ENCODE measurements at regions not wholly inside any gene's neighbourhood (a gene's known extent, or its start where the extent isn't known, plus 50 kb on each side); places are given as distances from the start of the nearest gene placed in this dataset.
"Not testable (repeated sequence)": the region's sequence is repeated elsewhere in the genome, so short reads cannot be mapped to it uniquely, and the experiment has no call there.

- H3K4me3 Mint-ChIP-seq (ENCODE audit: low read depth); H3K4me1 Mint-ChIP-seq (ENCODE audit: low read depth); intact Hi-C loops (cut with micrococcal nuclease); H3K27ac Mint-ChIP-seq; H3K27me3 Mint-ChIP-seq (ENCODE audit: low read depth); H3K9me3 Mint-ChIP-seq; DNase-seq (ENCODE audit: low spot score); H3K36me3 Mint-ChIP-seq (ENCODE audit: low read depth): not testable (repeated sequence)
These were observed 116.9 kb downstream of the SRGAP2 start for GRCh38 chr1:206320227-206320626.

- H3K4me1 Mint-ChIP-seq (ENCODE audit: low read depth); H3K27ac Mint-ChIP-seq; H3K9me3 Mint-ChIP-seq; H3K27me3 Mint-ChIP-seq (ENCODE audit: low read depth); H3K36me3 Mint-ChIP-seq (ENCODE audit: low read depth); intact Hi-C loops (cut with micrococcal nuclease); H3K4me3 Mint-ChIP-seq (ENCODE audit: low read depth); DNase-seq (ENCODE audit: low spot score): not testable (repeated sequence)
These were observed 123.0 kb downstream of the SRGAP2 start for GRCh38 chr1:206326159-206326939.

- H3K36me3 Mint-ChIP-seq (ENCODE audit: low read depth); H3K27me3 Mint-ChIP-seq (ENCODE audit: low read depth); H3K27ac Mint-ChIP-seq; H3K4me1 Mint-ChIP-seq (ENCODE audit: low read depth); H3K4me3 Mint-ChIP-seq (ENCODE audit: low read depth); DNase-seq (ENCODE audit: low spot score); intact Hi-C loops (cut with micrococcal nuclease); H3K9me3 Mint-ChIP-seq: not testable (repeated sequence)
These were observed 128.3 kb downstream of the SRGAP2 start for GRCh38 chr1:206331597-206331996.

GRCh38 chr1:206333316-206333715 lies 130.0 kb downstream of the SRGAP2 start:
- H3K36me3 Mint-ChIP-seq (ENCODE audit: low read depth); intact Hi-C loops (cut with micrococcal nuclease); DNase-seq (ENCODE audit: low spot score); H3K27me3 Mint-ChIP-seq (ENCODE audit: low read depth); H3K27ac Mint-ChIP-seq; H3K9me3 Mint-ChIP-seq; H3K4me1 Mint-ChIP-seq (ENCODE audit: low read depth); H3K4me3 Mint-ChIP-seq (ENCODE audit: low read depth): not testable (repeated sequence)

GRCh38 chr1:206333897-206334296 lies 130.6 kb downstream of the SRGAP2 start:
- H3K4me1 Mint-ChIP-seq (ENCODE audit: low read depth); H3K27me3 Mint-ChIP-seq (ENCODE audit: low read depth); intact Hi-C loops (cut with micrococcal nuclease); DNase-seq (ENCODE audit: low spot score); H3K27ac Mint-ChIP-seq; H3K9me3 Mint-ChIP-seq; H3K4me3 Mint-ChIP-seq (ENCODE audit: low read depth); H3K36me3 Mint-ChIP-seq (ENCODE audit: low read depth): not testable (repeated sequence)

- H3K9me3 Mint-ChIP-seq; H3K4me3 Mint-ChIP-seq (ENCODE audit: low read depth); H3K27me3 Mint-ChIP-seq (ENCODE audit: low read depth); H3K4me1 Mint-ChIP-seq (ENCODE audit: low read depth); intact Hi-C loops (cut with micrococcal nuclease); H3K27ac Mint-ChIP-seq; DNase-seq (ENCODE audit: low spot score); H3K36me3 Mint-ChIP-seq (ENCODE audit: low read depth): not testable (repeated sequence)
These were observed 131.1 kb downstream of the SRGAP2 start for GRCh38 chr1:206334481-206334880.

GRCh38 chr1:206335162-206335561 lies 131.8 kb downstream of the SRGAP2 start:
- H3K4me3 Mint-ChIP-seq (ENCODE audit: low read depth); H3K9me3 Mint-ChIP-seq; intact Hi-C loops (cut with micrococcal nuclease); H3K4me1 Mint-ChIP-seq (ENCODE audit: low read depth); H3K27me3 Mint-ChIP-seq (ENCODE audit: low read depth); DNase-seq (ENCODE audit: low spot score); H3K36me3 Mint-ChIP-seq (ENCODE audit: low read depth); H3K27ac Mint-ChIP-seq: not testable (repeated sequence)

GRCh38 chr1:206335875-206336846 lies 132.8 kb downstream of the SRGAP2 start:
- H3K27me3 Mint-ChIP-seq (ENCODE audit: low read depth); H3K9me3 Mint-ChIP-seq; H3K27ac Mint-ChIP-seq; H3K4me3 Mint-ChIP-seq (ENCODE audit: low read depth); H3K4me1 Mint-ChIP-seq (ENCODE audit: low read depth); DNase-seq (ENCODE audit: low spot score); H3K36me3 Mint-ChIP-seq (ENCODE audit: low read depth); intact Hi-C loops (cut with micrococcal nuclease): not testable (repeated sequence)

- DNase-seq (ENCODE audit: low spot score); intact Hi-C loops (cut with micrococcal nuclease); H3K9me3 Mint-ChIP-seq; H3K27me3 Mint-ChIP-seq (ENCODE audit: low read depth); H3K36me3 Mint-ChIP-seq (ENCODE audit: low read depth); H3K27ac Mint-ChIP-seq; H3K4me3 Mint-ChIP-seq (ENCODE audit: low read depth); H3K4me1 Mint-ChIP-seq (ENCODE audit: low read depth): not testable (repeated sequence)
These were observed 133.3 kb upstream of the IKBKE start for GRCh38 chr1:206337024-206337423.

GRCh38 chr1:206350493-206351275 lies 119.6 kb upstream of the IKBKE start:
- intact Hi-C loops (cut with micrococcal nuclease); H3K27ac Mint-ChIP-seq; DNase-seq (ENCODE audit: low spot score); H3K4me3 Mint-ChIP-seq (ENCODE audit: low read depth); H3K4me1 Mint-ChIP-seq (ENCODE audit: low read depth); H3K9me3 Mint-ChIP-seq; H3K27me3 Mint-ChIP-seq (ENCODE audit: low read depth); H3K36me3 Mint-ChIP-seq (ENCODE audit: low read depth): not testable (repeated sequence)

- H3K27me3 Mint-ChIP-seq (ENCODE audit: low read depth); DNase-seq (ENCODE audit: low spot score); H3K36me3 Mint-ChIP-seq (ENCODE audit: low read depth); H3K9me3 Mint-ChIP-seq; H3K4me1 Mint-ChIP-seq (ENCODE audit: low read depth); intact Hi-C loops (cut with micrococcal nuclease); H3K27ac Mint-ChIP-seq; H3K4me3 Mint-ChIP-seq (ENCODE audit: low read depth): not testable (repeated sequence)
These were observed 118.8 kb upstream of the IKBKE start for GRCh38 chr1:206351276-206352052.

- DNase-seq (ENCODE audit: low spot score); H3K27me3 Mint-ChIP-seq (ENCODE audit: low read depth); intact Hi-C loops (cut with micrococcal nuclease); H3K36me3 Mint-ChIP-seq (ENCODE audit: low read depth); H3K9me3 Mint-ChIP-seq: not testable (repeated sequence)
- H3K27ac Mint-ChIP-seq, result peak overlapping the region; percentile 86
- peaks cover 16% of the 10 kb centered on the region for H3K4me1 Mint-ChIP-seq (ENCODE audit: low read depth)
- H3K4me3 Mint-ChIP-seq (ENCODE audit: low read depth), result peak overlapping the region; percentile 21
These were observed 114.0 kb upstream of the IKBKE start for GRCh38 chr1:206356310-206356709.

Data from activated T-helper 2 cell treated with anti-CD3 and anti-CD28 coated beads, Interferon-gamma antibody, Interleukin-2, Interleukin-4, amounts not matched to agents 10 μg/mL and 5 μg/mL and 100 μg/mL, durations not matched to agents 14 hours and 24 hours and 36 hours (primary cell).